ENCODE measurements at regions not wholly inside any gene's neighbourhood (a gene's known extent, or its start where the extent isn't known, plus 50 kb on each side); places are given as distances from the start of the nearest gene placed in this dataset.
"Not testable (repeated sequence)": the region's sequence is repeated elsewhere in the genome, so short reads cannot be mapped to it uniquely, and the experiment has no call there.

- H3K4me1 Mint-ChIP-seq: no peaks in the 10 kb centered on the region
- intact Hi-C loops (cut with micrococcal nuclease): no loop called here
- no peaks in the 10 kb centered on the region for H3K27me3 Mint-ChIP-seq
- ATAC-seq (ENCODE audit: low read depth): no peak
- POLR2A ChIA-PET: no interaction called here
- no peak for DNase-seq
- H3K9me3 Mint-ChIP-seq: peaks cover 13% of the 10 kb centered on the region
- H3K27ac Mint-ChIP-seq: no peak overlapping the region
- no peaks in the 10 kb centered on the region for H3K36me3 Mint-ChIP-seq (ENCODE audit: low read depth)
- TF ChIP-seq CTCF (IDR thresholded peaks at IDR 0.05): no peak
- CTCF ChIA-PET: no interaction called here
- no peak overlapping the region for H3K4me3 Mint-ChIP-seq
Observed at GRCh38 chr1:191438979-191439378, 719.3 kb upstream of the RGS18 start.

- H3K27me3 Mint-ChIP-seq; H3K36me3 Mint-ChIP-seq (ENCODE audit: low read depth); intact Hi-C loops (cut with micrococcal nuclease); ATAC-seq (ENCODE audit: low read depth); H3K4me3 Mint-ChIP-seq; POLR2A ChIA-PET; H3K27ac Mint-ChIP-seq; DNase-seq; H3K4me1 Mint-ChIP-seq; CTCF ChIA-PET: not testable (repeated sequence)
- peaks cover 10% of the 10 kb centered on the region for H3K9me3 Mint-ChIP-seq
Observed at GRCh38 chr1:191448279-191448678, 710.0 kb upstream of the RGS18 start.

GRCh38 chr1:191452586-191452985 lies 705.7 kb upstream of the RGS18 start:
- no peaks in the 10 kb centered on the region for H3K36me3 Mint-ChIP-seq (ENCODE audit: low read depth)
- intact Hi-C loops (cut with micrococcal nuclease): no loop called here
- no peaks in the 10 kb centered on the region for H3K27me3 Mint-ChIP-seq
- no peak overlapping the region for H3K4me3 Mint-ChIP-seq
- no peak for TF ChIP-seq CTCF (IDR thresholded peaks at IDR 0.05)
- no peak overlapping the region for H3K27ac Mint-ChIP-seq
- peaks cover 9% of the 10 kb centered on the region for H3K9me3 Mint-ChIP-seq
- ChIA-PET CTCF (no interaction called here), POLR2A (no interaction called here)
- ATAC-seq (ENCODE audit: low read depth) (no peak), DNase-seq (no peak)
- no peaks in the 10 kb centered on the region for H3K4me1 Mint-ChIP-seq

- no peak for TF ChIP-seq CTCF (IDR thresholded peaks at IDR 0.05)
- ATAC-seq (ENCODE audit: low read depth): no peak
- Mint-ChIP-seq H3K36me3 (ENCODE audit: low read depth) (no peaks in the 10 kb centered on the region), H3K27ac (no peak overlapping the region), H3K4me3 (no peak overlapping the region), H3K4me1 (no peaks in the 10 kb centered on the region), H3K27me3 (no peaks in the 10 kb centered on the region), H3K9me3 (peaks cover 9% of the 10 kb centered on the region)
- no peak for DNase-seq
- intact Hi-C loops (cut with micrococcal nuclease): no loop called here
- POLR2A ChIA-PET: no interaction called here
- CTCF ChIA-PET: no interaction called here
Observed at GRCh38 chr1:191453487-191453886, 704.8 kb upstream of the RGS18 start.

GRCh38 chr1:191457889-191458288 lies 700.4 kb upstream of the RGS18 start:
- Mint-ChIP-seq H3K27me3 (no peaks in the 10 kb centered on the region), H3K36me3 (ENCODE audit: low read depth) (no peaks in the 10 kb centered on the region), H3K4me1 (no peaks in the 10 kb centered on the region), H3K4me3 (no peak overlapping the region), H3K9me3 (peaks cover 3% of the 10 kb centered on the region), H3K27ac (no peak overlapping the region)
- ChIA-PET CTCF (no interaction called here), POLR2A (no interaction called here)
- ATAC-seq (ENCODE audit: low read depth) (no peak), DNase-seq (no peak)
- intact Hi-C loops (cut with micrococcal nuclease): no loop called here
- TF ChIP-seq CTCF (IDR thresholded peaks at IDR 0.05): no peak

- ATAC-seq (ENCODE audit: low read depth) (no peak), DNase-seq (no peak)
- Mint-ChIP-seq H3K27ac (no peak overlapping the region), H3K36me3 (ENCODE audit: low read depth) (no peaks in the 10 kb centered on the region), H3K4me1 (no peaks in the 10 kb centered on the region), H3K9me3 (no peaks in the 10 kb centered on the region), H3K27me3 (no peaks in the 10 kb centered on the region), H3K4me3 (no peak overlapping the region)
- ChIA-PET POLR2A (no interaction called here), CTCF (no interaction called here)
- intact Hi-C loops (cut with micrococcal nuclease): no loop called here
- TF ChIP-seq CTCF (IDR thresholded peaks at IDR 0.05): no peak
Observed at GRCh38 chr1:191460234-191460633, 698.0 kb upstream of the RGS18 start.
